Panc1 (cell line): ENCODE measurements at regions not wholly inside any gene's neighbourhood (a gene's known extent, or its start where the extent isn't known, plus 50 kb on each side); places are given as distances from the start of the nearest gene placed in this dataset.

Source experiments
- REST ChIP-seq, 2 experiments: IDR thresholded peaks; 2 replicates each; pipeline ENCODE4 v1.6.1; 2011 to 2012; ENCODE audit warnings: low read depth in 2 of 2, control low read depth in 1 of 2, low read length in 1 of 2, mild to moderate bottlenecking in 1 of 2, moderate library complexity in 1 of 2; ENCODE audit not compliant: insufficient read depth in 1 of 2
- TF ChIP-seq, protein P1 (sequence below): fragments of 450-650 bp; IDR thresholded peaks from 2 replicates; pipeline ENCODE4 v1.5.1; 2017; ENCODE audit warnings: mild to moderate bottlenecking

GRCh38 chr12:63079791-63080502 is 71.1 kb downstream of the AVPR1A start:
- TF ChIP-seq, protein P1, sequence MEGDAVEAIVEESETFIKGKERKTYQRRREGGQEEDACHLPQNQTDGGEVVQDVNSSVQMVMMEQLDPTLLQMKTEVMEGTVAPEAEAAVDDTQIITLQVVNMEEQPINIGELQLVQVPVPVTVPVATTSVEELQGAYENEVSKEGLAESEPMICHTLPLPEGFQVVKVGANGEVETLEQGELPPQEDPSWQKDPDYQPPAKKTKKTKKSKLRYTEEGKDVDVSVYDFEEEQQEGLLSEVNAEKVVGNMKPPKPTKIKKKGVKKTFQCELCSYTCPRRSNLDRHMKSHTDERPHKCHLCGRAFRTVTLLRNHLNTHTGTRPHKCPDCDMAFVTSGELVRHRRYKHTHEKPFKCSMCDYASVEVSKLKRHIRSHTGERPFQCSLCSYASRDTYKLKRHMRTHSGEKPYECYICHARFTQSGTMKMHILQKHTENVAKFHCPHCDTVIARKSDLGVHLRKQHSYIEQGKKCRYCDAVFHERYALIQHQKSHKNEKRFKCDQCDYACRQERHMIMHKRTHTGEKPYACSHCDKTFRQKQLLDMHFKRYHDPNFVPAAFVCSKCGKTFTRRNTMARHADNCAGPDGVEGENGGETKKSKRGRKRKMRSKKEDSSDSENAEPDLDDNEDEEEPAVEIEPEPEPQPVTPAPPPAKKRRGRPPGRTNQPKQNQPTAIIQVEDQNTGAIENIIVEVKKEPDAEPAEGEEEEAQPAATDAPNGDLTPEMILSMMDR: no peak
- TF ChIP-seq REST (IDR thresholded peaks at IDR 0.05; ENCODE audit: insufficient read depth in 1 of 2, low read depth in 2 of 2, low read length in 1 of 2): no peak
